H1 (cell line): ENCODE measurements at regions not wholly inside any gene's neighbourhood (a gene's known extent, or its start where the extent isn't known, plus 50 kb on each side); places are given as distances from the start of the nearest gene placed in this dataset.

Experiments
- CTCF ChIA-PET: fragments of 300-600 bp; sonication (Branson Sonifier 250); formaldehyde crosslinking; loops from one replicate; lab custom pipeline; 2021; ENCODE audit not compliant: partially characterized antibody; lab: Charles Lee
- POLR2A ChIA-PET: fragments of 300-600 bp; sonication (Branson Sonifier 250); formaldehyde crosslinking; loops from one replicate; lab custom pipeline; 2021; ENCODE audit warnings: inconsistent platforms; ENCODE audit not compliant: partially characterized antibody; lab: Charles Lee
- DNase-seq, 2 experiments: peaks; one replicate each; pipeline versions ENCODE4 v3.0.0 to v3.0.0-alpha.2; 2010 to 2022; ENCODE audit warnings: low spot score in 2 of 2, low read depth in 1 of 2, mixed read lengths in 1 of 2
- FAIRE-seq: peaks from 2 replicates; lab custom pipeline; 2011; peaks lifted over from hg19 to GRCh38; lab: Jason Lieb, UNC
- H2AFZ ChIP-seq: 2 replicates; pipeline ENCODE4 v1.8.1; 2012; ENCODE audit warnings: low read length, inconsistent platforms
- H2AK5ac ChIP-seq: 2 replicates; pipeline ENCODE4 v1.6.1; 2013; ENCODE audit warnings: low read depth, low read length
- H2BK120ac ChIP-seq: replicated peaks from 2 replicates; pipeline ENCODE3; 2013; ENCODE audit warnings: low read depth, low read length, inconsistent platforms
- H2BK12ac ChIP-seq: 2 replicates; pipeline ENCODE4 v1.6.1; 2013; ENCODE audit warnings: low read depth, low read length
- H2BK15ac ChIP-seq: 2 replicates; pipeline ENCODE4 v1.6.1; 2013; ENCODE audit warnings: low read length
- H2BK20ac ChIP-seq: 2 replicates; pipeline ENCODE4 v1.6.1; 2013; ENCODE audit warnings: low read length
- H2BK5ac ChIP-seq: 2 replicates; pipeline ENCODE4 v1.6.1; 2013; ENCODE audit warnings: low read depth, low read length
- H3K14ac ChIP-seq: 2 replicates; pipeline ENCODE4 v1.6.1; 2013; ENCODE audit warnings: inconsistent platforms; ENCODE audit not compliant: insufficient read length
- H3K18ac ChIP-seq: 2 replicates; pipeline ENCODE4 v1.6.1; 2013; ENCODE audit warnings: low read length; ENCODE audit errors: extremely low read depth
- H3K23ac ChIP-seq: 2 replicates; pipeline ENCODE4 v1.6.1; 2013; ENCODE audit warnings: inconsistent platforms; ENCODE audit not compliant: insufficient read length
- H3K23me2 ChIP-seq: 2 replicates; pipeline ENCODE4 v1.6.1; 2013; ENCODE audit warnings: low read depth, low read length
- H3K27ac ChIP-seq: 2 replicates; pipeline ENCODE4 v1.6.1; 2011; ENCODE audit warnings: low read depth, low read length, inconsistent platforms
- H3K27me3 ChIP-seq, 4 experiments: replicated peaks in 1 of 4; 1 replicate in 1 of 4; 2 replicates in 3 of 4; pipeline versions ENCODE4 v1.6.1 to v1.8.1; 2011 to 2013; ENCODE audit warnings: low read length in 3 of 4, mild to moderate bottlenecking in 3 of 4, inconsistent platforms in 2 of 4, mixed read lengths in 2 of 4, moderate library complexity in 1 of 4; ENCODE audit not compliant: control insufficient read depth in 3 of 4, insufficient read depth in 3 of 4; ENCODE audit errors: extremely low read depth in 1 of 4
- H3K36me3 ChIP-seq, 4 experiments: 2 replicates each; pipeline versions ENCODE4 v1.6.1 to v1.8.1; 2011 to 2013; ENCODE audit warnings: mild to moderate bottlenecking in 4 of 4, low read length in 3 of 4, moderate library complexity in 2 of 4, control low read depth in 1 of 4, inconsistent platforms in 1 of 4; ENCODE audit not compliant: insufficient read depth in 4 of 4, control insufficient read depth in 2 of 4
- H3K4ac ChIP-seq: replicated peaks from 2 replicates; pipeline ENCODE3; 2013; ENCODE audit warnings: low read length, low read depth, mixed read lengths, inconsistent platforms; ENCODE audit not compliant: insufficient read length
- H3K4me1 ChIP-seq, 4 experiments: replicated peaks in 1 of 4; 1 replicate in 1 of 4; 2 replicates in 3 of 4; pipeline versions ENCODE4 v1.6.1 to v1.8.1; 2011 to 2013; ENCODE audit warnings: low read length in 3 of 4, inconsistent platforms in 2 of 4, mixed read lengths in 1 of 4; ENCODE audit not compliant: insufficient read depth in 4 of 4, control insufficient read depth in 3 of 4
- H3K4me2 ChIP-seq, 2 experiments: 2 replicates each; pipeline versions ENCODE4 v1.6.1 to v1.8.1; 2011 to 2013; ENCODE audit warnings: low read depth in 2 of 2, low read length in 2 of 2, control low read depth in 1 of 2, inconsistent platforms in 1 of 2, mild to moderate bottlenecking in 1 of 2; ENCODE audit not compliant: insufficient read depth in 1 of 2
- H3K4me3 ChIP-seq, 4 experiments: fragments of 200-600, 300-600 bp in 1 of 4; sonication (generic), shearing (Covaris generic), sonication (Bioruptor Twin) in 1 of 4; 2 replicates each; pipeline versions ENCODE4 v1.5.1 to v1.8.1; 2011 to 2016; ENCODE audit warnings: low read length in 4 of 4, low read depth in 3 of 4, control low read depth in 2 of 4, inconsistent platforms in 2 of 4, mild to moderate bottlenecking in 2 of 4, mixed read lengths in 1 of 4, moderate library complexity in 1 of 4; ENCODE audit not compliant: insufficient read depth in 2 of 4; ENCODE audit errors: extremely low read depth in 1 of 4
- H3K56ac ChIP-seq: replicated peaks from 2 replicates; pipeline ENCODE3; 2013; ENCODE audit warnings: low read depth, mild to moderate bottlenecking, mixed read lengths, low read length, inconsistent platforms; ENCODE audit not compliant: insufficient read length
- H3K79me1 ChIP-seq: 2 replicates; pipeline ENCODE4 v1.6.1; 2013; ENCODE audit warnings: low read depth, low read length, control low read depth
- H3K79me2 ChIP-seq, 2 experiments: 2 replicates each; pipeline versions ENCODE4 v1.6.1 to v1.8.1; 2012 to 2013; ENCODE audit warnings: low read length in 2 of 2, mild to moderate bottlenecking in 2 of 2, inconsistent platforms in 1 of 2; ENCODE audit not compliant: insufficient read depth in 2 of 2, control insufficient read depth in 1 of 2
- H3K9ac ChIP-seq, 4 experiments: replicated peaks in 1 of 4; 1 replicate in 1 of 4; 2 replicates in 3 of 4; pipeline versions ENCODE4 v1.6.1 to v1.8.1; 2011 to 2013; ENCODE audit warnings: low read depth in 3 of 4, low read length in 3 of 4, control low read depth in 2 of 4, mild to moderate bottlenecking in 2 of 4, moderate library complexity in 2 of 4, inconsistent platforms in 1 of 4; ENCODE audit errors: extremely low read depth in 1 of 4
- H3K9me3 ChIP-seq, 2 experiments: 2 replicates each; pipeline versions ENCODE4 v1.6.1 to v1.8.1; 2012 to 2013; ENCODE audit warnings: mild to moderate bottlenecking in 2 of 2, moderate library complexity in 2 of 2, control low read depth in 1 of 2, inconsistent platforms in 1 of 2, low read depth in 1 of 2, low read length in 1 of 2, mixed read lengths in 1 of 2; ENCODE audit not compliant: insufficient read depth in 2 of 2
- H4K20me1 ChIP-seq, 2 experiments: replicated peaks in 1 of 2; 2 replicates each; pipeline versions ENCODE3 to v1.8.1; 2011 to 2013; ENCODE audit warnings: inconsistent platforms in 2 of 2, low read length in 2 of 2, mild to moderate bottlenecking in 1 of 2; ENCODE audit not compliant: insufficient read depth in 2 of 2, control insufficient read depth in 1 of 2
- H4K5ac ChIP-seq: 2 replicates; pipeline ENCODE4 v1.6.1; 2013; ENCODE audit warnings: low read length, low read depth, mixed read lengths, inconsistent platforms; ENCODE audit not compliant: insufficient read length
- H4K8ac ChIP-seq: 2 replicates; pipeline ENCODE4 v1.8.0; 2013; ENCODE audit warnings: mild to moderate bottlenecking, moderate library complexity, low read length, inconsistent platforms; ENCODE audit not compliant: insufficient read depth; ENCODE audit errors: extremely low read depth
- H4K91ac ChIP-seq: replicated peaks from 2 replicates; pipeline ENCODE3; 2013; ENCODE audit warnings: low read length, mixed read lengths, inconsistent platforms; ENCODE audit not compliant: insufficient read length
- CEBPB ChIP-seq: IDR thresholded peaks from 2 replicates; pipeline ENCODE4 v1.6.1; 2012; ENCODE audit warnings: low read depth, low read length
- CHD1 ChIP-seq: IDR thresholded peaks from 2 replicates; pipeline ENCODE4 v1.6.1; 2012; ENCODE audit warnings: low read depth, low read length, improper control_type of control experiment
- HDAC2 ChIP-seq, 2 experiments: fragments of 300-600 bp in 1 of 2; sonication (generic) in 1 of 2; IDR thresholded peaks; 2 replicates each; pipeline ENCODE4 v1.6.1; 2011 to 2012; ENCODE audit warnings: low read depth in 2 of 2, low read length in 2 of 2, mild to moderate bottlenecking in 2 of 2, moderate library complexity in 2 of 2, borderline replicate concordance in 1 of 2, inconsistent platforms in 1 of 2
- KDM5A ChIP-seq: fragments of 200-600 bp; IDR thresholded peaks from 2 replicates; pipeline ENCODE4 v1.7.1; 2012; ENCODE audit warnings: mild to moderate bottlenecking, low read length, inconsistent platforms, mixed read lengths
- NANOG ChIP-seq: IDR thresholded peaks from 2 replicates; pipeline ENCODE4 v1.6.1; 2011; ENCODE audit warnings: low read length, low read depth, mild to moderate bottlenecking, inconsistent platforms; ENCODE audit not compliant: insufficient read depth, poor library complexity, severe bottlenecking
- NRF1 ChIP-seq: IDR thresholded peaks from 2 replicates; pipeline ENCODE4 v1.6.1; 2011; ENCODE audit warnings: mild to moderate bottlenecking, low read depth, low read length, improper control_type of control experiment
- SAP30 ChIP-seq: fragments of 300-600 bp; sonication (generic); IDR thresholded peaks from 2 replicates; pipeline ENCODE4 v1.7.1; 2012; ENCODE audit warnings: low read length, moderate library complexity, mild to moderate bottlenecking, inconsistent platforms; ENCODE audit not compliant: insufficient read depth, insufficient replicate concordance
- SP2 ChIP-seq: IDR thresholded peaks from 2 replicates; pipeline ENCODE4 v1.6.1; 2012; ENCODE audit warnings: mild to moderate bottlenecking, low read length, inconsistent platforms
- SRF ChIP-seq: IDR thresholded peaks from 2 replicates; pipeline ENCODE4 v1.6.1; 2011; ENCODE audit warnings: mild to moderate bottlenecking, low read depth, low read length, moderate library complexity
- SUZ12 ChIP-seq: fragments of 200-600 bp; sonication (generic); IDR thresholded peaks from 2 replicates; pipeline ENCODE4 v1.6.1; 2012; ENCODE audit warnings: mild to moderate bottlenecking, inconsistent platforms, low read length, moderate library complexity, mixed read lengths
- YY1 ChIP-seq: IDR thresholded peaks from 2 replicates; pipeline ENCODE4 v1.6.1; 2011; ENCODE audit warnings: low read depth, mild to moderate bottlenecking, low read length
- TF ChIP-seq, protein P1 (sequence below): IDR thresholded peaks from 2 replicates; pipeline ENCODE4 v1.6.1; 2011; ENCODE audit warnings: low read depth, mild to moderate bottlenecking, low read length; ENCODE audit not compliant: insufficient read depth

- CTCF ChIA-PET, result interaction anchor here (0.6 to 1.7 kb wide), 3 partner anchors 87 to 96 kb away, joined by 3 to 6 read pairs (median 4); partner anchors contain the start of gene EPDR1
- no peak overlapping the region for H3K9ac ChIP-seq
- H2BK120ac ChIP-seq, result no peak overlapping the region
- H2BK5ac ChIP-seq, result no peak overlapping the region
- no peak overlapping the region for H2AFZ ChIP-seq
- no peak overlapping the region for H2AK5ac ChIP-seq
- H4K91ac ChIP-seq, result no peak overlapping the region
- H4K8ac ChIP-seq, result no peak overlapping the region
- H3K9me3 ChIP-seq, result peaks cover 5 to 7% of the 10 kb centered on the region in 2 experiments; a peak in 3 of 4 replicates
- no peak overlapping the region for H3K4me2 ChIP-seq
- H2BK15ac ChIP-seq, result no peak overlapping the region
- H4K20me1 ChIP-seq, result no peaks in the 10 kb centered on the region
- H3K14ac ChIP-seq, result no peak overlapping the region
- no peak overlapping the region for H3K23ac ChIP-seq
- H2BK12ac ChIP-seq, result no peak overlapping the region
- no peak overlapping the region for H3K18ac ChIP-seq
- H3K36me3 ChIP-seq, result no peaks in the 10 kb centered on the region
- no peak overlapping the region for H4K5ac ChIP-seq
- no peaks in the 10 kb centered on the region for H3K4me1 ChIP-seq
- no peaks in the 10 kb centered on the region for H3K27me3 ChIP-seq
- no peaks in the 10 kb centered on the region for H3K23me2 ChIP-seq
- no peaks in the 10 kb centered on the region for H3K79me2 ChIP-seq
- no peak overlapping the region for H3K27ac ChIP-seq
- no peak overlapping the region for H3K4ac ChIP-seq
- no peak overlapping the region for H3K56ac ChIP-seq
- POLR2A ChIA-PET, result no interaction called here
- FAIRE-seq, result no peak
- DNase-seq, result no peak
- no peaks in the 10 kb centered on the region for H3K79me1 ChIP-seq
- H2BK20ac ChIP-seq, result no peak overlapping the region
- H3K4me3 ChIP-seq, result no peak overlapping the region
- no peak for TF ChIP-seq NANOG
- TF ChIP-seq CHD1, result no peak
- TF ChIP-seq YY1, result no peak
- TF ChIP-seq, protein P1, sequence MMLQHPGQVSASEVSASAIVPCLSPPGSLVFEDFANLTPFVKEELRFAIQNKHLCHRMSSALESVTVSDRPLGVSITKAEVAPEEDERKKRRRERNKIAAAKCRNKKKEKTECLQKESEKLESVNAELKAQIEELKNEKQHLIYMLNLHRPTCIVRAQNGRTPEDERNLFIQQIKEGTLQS, result no peak
- TF ChIP-seq SUZ12, result no peak
- no peak for TF ChIP-seq SP2
- TF ChIP-seq SRF, result no peak
- no peak for TF ChIP-seq CEBPB
- no peak for TF ChIP-seq SAP30
- no peak for TF ChIP-seq HDAC2 (IDR thresholded peaks at IDR 0.05; ENCODE audit: borderline replicate concordance in 1 of 2, low read depth in 2 of 2, low read length in 2 of 2)
- no peak for TF ChIP-seq KDM5A
- TF ChIP-seq NRF1, result no peak
These were observed 86.7 kb downstream of the EPDR1 start for GRCh38 chr7:38007096-38007495.
